HCT116 (cell line): ENCODE measurements at regions not wholly inside any gene's neighbourhood (a gene's known extent, or its start where the extent isn't known, plus 50 kb on each side); places are given as distances from the start of the nearest gene placed in this dataset.

Experiments
- ATAC-seq: fragments of 200-7000 bp; cut with Tn5 transposase; 2 replicates; pipeline ENCODE4 v1.9.1; 2020; ENCODE audit warnings: mild to moderate bottlenecking, moderate library complexity
- BruUV-seq: library from RNA; stranded (reverse); fragments of 400-500 nt; replicated peaks from 2 replicates; lab custom pipeline; 2021; lab: Mats Ljungman, UMichigan
- CTCF ChIA-PET: fragments of 300-600 bp; sonication (Branson Sonifier 250); formaldehyde crosslinking; loops from one replicate; lab custom pipeline; 2021; ENCODE audit warnings: antibody characterized with exemption; lab: Charles Lee
- POLR2A ChIA-PET: fragments of 300-600, 350-600 bp; sonication (Branson Sonifier 250); formaldehyde crosslinking; loops from one replicate; lab custom pipeline; 2021; ENCODE audit warnings: antibody characterized with exemption; lab: Charles Lee
- RAD21 ChIA-PET, 2 experiments: fragments of 300-600 bp; sonication (Branson Sonifier 250); formaldehyde crosslinking; loops; one replicate each; lab custom pipeline; 2023; ENCODE audit warnings: low total read pairs in 2 of 2; ENCODE audit not compliant: uncharacterized antibody in 2 of 2, unreplicated experiment in 2 of 2, low non-redundant PET in 1 of 2; lab: Charles Lee
- DNase-seq: peaks from one replicate; pipeline ENCODE4 v3.0.0-alpha.2; 2010; ENCODE audit warnings: low read depth, low spot score
- H2AFZ ChIP-seq: fragments of 200-600 bp; shearing (Covaris generic), sonication (generic); 2 replicates; pipeline ENCODE4 v1.6.1; 2017; ENCODE audit warnings: low read depth, mixed run types, mixed read lengths, antibody characterized with exemption, low read length; ENCODE audit not compliant: poor library complexity, severe bottlenecking
- H3K27ac ChIP-seq: 2 replicates; pipeline ENCODE4 v1.5.1; 2012; ENCODE audit warnings: low read depth, low read length
- H3K27me3 ChIP-seq: fragments of 200-600 bp; sonication (generic); 2 replicates; pipeline ENCODE4 v1.6.1; 2016; ENCODE audit warnings: mixed run types, low read length, mixed read lengths; ENCODE audit not compliant: insufficient read depth
- H3K36me3 ChIP-seq, 2 experiments: fragments of 200-500 bp in 1 of 2; fragments of 200-600 bp in 1 of 2; sonication (Bioruptor generic) in 1 of 2; sonication (generic) in 1 of 2; 2 replicates each; pipeline versions ENCODE4 v1.5.1 to v1.6.1; 2014 to 2016; ENCODE audit warnings: low read length in 2 of 2, inconsistent platforms in 1 of 2, mixed read lengths in 1 of 2, mixed run types in 1 of 2; ENCODE audit not compliant: insufficient read depth in 2 of 2, control insufficient read depth in 1 of 2
- H3K4me1 ChIP-seq, 2 experiments: fragments of 200-600 bp in 1 of 2; sonication (generic) in 1 of 2; 2 replicates each; pipeline versions ENCODE4 v1.5.1 to v1.6.1; 2012 to 2017; ENCODE audit warnings: low read length in 2 of 2, inconsistent platforms in 1 of 2, mild to moderate bottlenecking in 1 of 2, mixed read lengths in 1 of 2, mixed run types in 1 of 2, moderate library complexity in 1 of 2; ENCODE audit not compliant: insufficient read depth in 2 of 2, control insufficient read depth in 1 of 2
- H3K4me2 ChIP-seq: fragments of 200-600 bp; sonication (generic); 2 replicates; pipeline ENCODE4 v1.6.1; 2017; ENCODE audit warnings: mixed run types, low read length, mixed read lengths
- H3K4me3 ChIP-seq, 2 experiments: fragments of 200-600 bp in 1 of 2; sonication (generic) in 1 of 2; replicated peaks in 1 of 2; 2 replicates each; pipeline ENCODE4 v1.5.1; 2011 to 2016; ENCODE audit warnings: low read length in 2 of 2, control low read depth in 1 of 2, low read depth in 1 of 2, mild to moderate bottlenecking in 1 of 2, mixed read lengths in 1 of 2, mixed run types in 1 of 2
- H3K79me2 ChIP-seq: fragments of 200-600 bp; sonication (generic); 2 replicates; pipeline ENCODE4 v1.6.1; 2017; ENCODE audit warnings: mild to moderate bottlenecking, mixed run types, low read length, moderate library complexity, mixed read lengths; ENCODE audit not compliant: insufficient read depth
- H3K9ac ChIP-seq: fragments of 200-600 bp; sonication (generic); 2 replicates; pipeline ENCODE4 v1.6.1; 2016; ENCODE audit warnings: low read length, mixed read lengths
- H3K9me2 ChIP-seq: fragments of 200-600 bp; sonication (generic), shearing (Covaris generic); 2 replicates; pipeline ENCODE4 v1.6.1; 2017; ENCODE audit warnings: mixed run types, mild to moderate bottlenecking, moderate library complexity; ENCODE audit not compliant: insufficient read depth
- H3K9me3 ChIP-seq, 2 experiments: fragments of 200-500 bp in 1 of 2; fragments of 200-600 bp in 1 of 2; sonication (Bioruptor generic) in 1 of 2; sonication (generic) in 1 of 2; 2 replicates each; pipeline ENCODE4 v1.6.1; 2014 to 2017; ENCODE audit warnings: low read length in 2 of 2, mixed read lengths in 2 of 2, inconsistent platforms in 1 of 2, low read depth in 1 of 2, mild to moderate bottlenecking in 1 of 2, mixed run types in 1 of 2, moderate library complexity in 1 of 2; ENCODE audit not compliant: control insufficient read depth in 1 of 2, insufficient read depth in 1 of 2
- H4K20me1 ChIP-seq: fragments of 200-600 bp; sonication (generic), shearing (Covaris generic); 2 replicates; pipeline ENCODE4 v1.6.1; 2017; ENCODE audit warnings: mixed run types, mild to moderate bottlenecking, moderate library complexity; ENCODE audit not compliant: insufficient read depth
- ELF1 ChIP-seq: IDR thresholded peaks from 2 replicates; pipeline ENCODE4 v1.6.1; 2012; ENCODE audit warnings: low read depth, borderline replicate concordance
- EZH2phosphoT487 ChIP-seq: fragments of 200-600 bp; IDR thresholded peaks from 2 replicates; pipeline ENCODE4 v1.6.1; 2018; ENCODE audit warnings: antibody characterized with exemption, borderline replicate concordance
- RAD21 ChIP-seq: IDR thresholded peaks from 2 replicates; pipeline ENCODE4 v1.6.1; 2012; ENCODE audit warnings: low read depth, mild to moderate bottlenecking
- SIN3A ChIP-seq: IDR thresholded peaks from 2 replicates; pipeline ENCODE4 v1.6.1; 2012; ENCODE audit warnings: low read depth
- SP1 ChIP-seq: IDR thresholded peaks from 2 replicates; pipeline ENCODE4 v1.6.1; 2012; ENCODE audit warnings: low read depth
- SRF ChIP-seq: IDR thresholded peaks from 2 replicates; pipeline ENCODE4 v1.6.1; 2012; ENCODE audit warnings: low read depth
- TCF7L2 ChIP-seq: IDR thresholded peaks from 2 replicates; pipeline ENCODE4 v1.7.0; 2011; ENCODE audit warnings: borderline replicate concordance, inconsistent platforms; ENCODE audit not compliant: insufficient read depth, insufficient read length; ENCODE audit errors: extremely low read depth
- YY1 ChIP-seq: IDR thresholded peaks from 2 replicates; pipeline ENCODE4 v1.6.1; 2011; ENCODE audit warnings: low read length, low read depth, moderate library complexity, mild to moderate bottlenecking; ENCODE audit not compliant: insufficient replicate concordance; ENCODE audit errors: extremely low read depth
- ZFX ChIP-seq: fragments of 450-650 bp; IDR thresholded peaks from 2 replicates; pipeline ENCODE4 v1.6.1; 2017
- intact Hi-C: fragments of 100-400 bp; cut with micrococcal nuclease; formaldehyde crosslinking; loops from 2 replicates; pipeline ENCODE4 v1.10.0; 2022
- TF ChIP-seq, protein P1 (sequence below), 3 experiments: fragments of 200-600 bp in 1 of 3; sonication (generic) in 1 of 3; IDR thresholded peaks in 2 of 3; conservative IDR thresholded peaks in 1 of 3; 2 replicates each; pipeline ENCODE4 v1.5.1; 2012 to 2017; ENCODE audit warnings: low read depth in 2 of 3, low read length in 2 of 3, antibody characterized with exemption in 1 of 3, borderline replicate concordance in 1 of 3, control low read depth in 1 of 3, mild to moderate bottlenecking in 1 of 3, mixed read lengths in 1 of 3, mixed run types in 1 of 3, moderate library complexity in 1 of 3; ENCODE audit not compliant: insufficient read depth in 1 of 3
- TF ChIP-seq, protein P2 (sequence below): IDR thresholded peaks from 2 replicates; pipeline ENCODE4 v1.6.1; 2012

GRCh38 chr7:124497176-124497575 is 268.4 kb downstream of the GPR37 start:
- H3K9me3 ChIP-seq, result no peaks in the 10 kb centered on the region
- DNase-seq (no peak), ATAC-seq (no peak)
- intact Hi-C loops, result no loop called here
- ChIA-PET POLR2A (no interaction called here), RAD21 (no interaction called here), CTCF (no interaction called here)
- H3K4me2 ChIP-seq, result no peak overlapping the region
- no peaks in the 10 kb centered on the region for H4K20me1 ChIP-seq
- H3K79me2 ChIP-seq, result no peaks in the 10 kb centered on the region
- no TSS peak for BruUV-seq
- TF ChIP-seq EZH2phosphoT487 (no peak), SRF (no peak), RAD21 (no peak), SIN3A (no peak), TCF7L2 (no peak), YY1 (no peak), ELF1 (no peak), ZFX (no peak), SP1 (no peak)
- TF ChIP-seq, protein P1, sequence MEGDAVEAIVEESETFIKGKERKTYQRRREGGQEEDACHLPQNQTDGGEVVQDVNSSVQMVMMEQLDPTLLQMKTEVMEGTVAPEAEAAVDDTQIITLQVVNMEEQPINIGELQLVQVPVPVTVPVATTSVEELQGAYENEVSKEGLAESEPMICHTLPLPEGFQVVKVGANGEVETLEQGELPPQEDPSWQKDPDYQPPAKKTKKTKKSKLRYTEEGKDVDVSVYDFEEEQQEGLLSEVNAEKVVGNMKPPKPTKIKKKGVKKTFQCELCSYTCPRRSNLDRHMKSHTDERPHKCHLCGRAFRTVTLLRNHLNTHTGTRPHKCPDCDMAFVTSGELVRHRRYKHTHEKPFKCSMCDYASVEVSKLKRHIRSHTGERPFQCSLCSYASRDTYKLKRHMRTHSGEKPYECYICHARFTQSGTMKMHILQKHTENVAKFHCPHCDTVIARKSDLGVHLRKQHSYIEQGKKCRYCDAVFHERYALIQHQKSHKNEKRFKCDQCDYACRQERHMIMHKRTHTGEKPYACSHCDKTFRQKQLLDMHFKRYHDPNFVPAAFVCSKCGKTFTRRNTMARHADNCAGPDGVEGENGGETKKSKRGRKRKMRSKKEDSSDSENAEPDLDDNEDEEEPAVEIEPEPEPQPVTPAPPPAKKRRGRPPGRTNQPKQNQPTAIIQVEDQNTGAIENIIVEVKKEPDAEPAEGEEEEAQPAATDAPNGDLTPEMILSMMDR (IDR thresholded peaks at IDR 0.05 in 2 of 3, conservative IDR thresholded peaks at IDR 0.05 in 1 of 3; ENCODE audit: borderline replicate concordance in 1 of 3, insufficient read depth in 1 of 3, low read depth in 2 of 3, low read length in 2 of 3), result no peak
- TF ChIP-seq, protein P2, sequence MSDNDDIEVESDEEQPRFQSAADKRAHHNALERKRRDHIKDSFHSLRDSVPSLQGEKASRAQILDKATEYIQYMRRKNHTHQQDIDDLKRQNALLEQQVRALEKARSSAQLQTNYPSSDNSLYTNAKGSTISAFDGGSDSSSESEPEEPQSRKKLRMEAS, result no peak
- H3K36me3 ChIP-seq, result no peaks in the 10 kb centered on the region
- H3K27ac ChIP-seq, result no peak overlapping the region
- H3K4me1 ChIP-seq, result no peaks in the 10 kb centered on the region
- no peaks in the 10 kb centered on the region for H3K27me3 ChIP-seq
- H3K4me3 ChIP-seq, result no peak overlapping the region
- H3K9me2 ChIP-seq, result no peaks in the 10 kb centered on the region
- no peak overlapping the region for H2AFZ ChIP-seq
- no peak overlapping the region for H3K9ac ChIP-seq
